AG04449 (cell line): ENCODE measurements at regions not wholly inside any gene's neighbourhood (a gene's known extent, or its start where the extent isn't known, plus 50 kb on each side); places are given as distances from the start of the nearest gene placed in this dataset.

Experiments used
- CTCF ChIA-PET: fragments of 350-600 bp; formaldehyde crosslinking; extraction: SDS; loops from one replicate; lab custom pipeline; 2021; ENCODE audit warnings: antibody characterized with exemption; lab: Yijun Ruan, JAX
- POLR2A ChIA-PET: fragments of 400-600, 350-600 bp; formaldehyde crosslinking; extraction: SDS; loops from one replicate; lab custom pipeline; 2020; ENCODE audit warnings: antibody characterized with exemption, inconsistent platforms; lab: Yijun Ruan, JAX
- DNase-seq: peaks from one replicate; pipeline ENCODE4 v3.0.0-alpha.2; 2010; ENCODE audit warnings: low read depth, low spot score
- H3K4me3 ChIP-seq: 2 replicates; pipeline ENCODE4 v1.5.1; 2011; ENCODE audit warnings: low read depth, mild to moderate bottlenecking, control low read depth, low read length
- TF ChIP-seq, protein P1 (sequence below): IDR thresholded peaks from one replicate; pipeline ENCODE4 v1.5.1; 2011; ENCODE audit warnings: mild to moderate bottlenecking, moderate library complexity, low read length, control low read depth, inconsistent platforms; ENCODE audit not compliant: insufficient read depth; ENCODE audit errors: missing control alignments

DNA sequence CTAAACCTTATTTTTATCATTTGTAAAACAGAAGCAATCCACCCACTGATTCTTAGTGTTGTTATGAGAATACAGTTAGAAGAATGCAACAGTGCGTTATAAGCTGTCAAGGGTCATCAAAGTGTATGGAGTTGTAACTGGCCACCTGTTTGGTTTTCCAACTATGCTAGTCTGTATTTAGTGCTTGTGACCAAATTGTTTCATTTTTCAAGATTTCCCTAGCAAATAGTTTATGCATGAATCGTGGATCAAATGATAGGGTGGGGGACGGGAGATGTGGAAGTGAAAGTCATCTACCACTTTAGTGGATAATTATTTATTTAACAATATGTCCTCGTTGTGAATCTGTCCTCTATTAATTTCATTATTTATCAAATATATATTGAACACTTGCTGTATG is 175.4 kb upstream of the HDDC2 start:
- no peak for DNase-seq
- TF ChIP-seq, protein P1, sequence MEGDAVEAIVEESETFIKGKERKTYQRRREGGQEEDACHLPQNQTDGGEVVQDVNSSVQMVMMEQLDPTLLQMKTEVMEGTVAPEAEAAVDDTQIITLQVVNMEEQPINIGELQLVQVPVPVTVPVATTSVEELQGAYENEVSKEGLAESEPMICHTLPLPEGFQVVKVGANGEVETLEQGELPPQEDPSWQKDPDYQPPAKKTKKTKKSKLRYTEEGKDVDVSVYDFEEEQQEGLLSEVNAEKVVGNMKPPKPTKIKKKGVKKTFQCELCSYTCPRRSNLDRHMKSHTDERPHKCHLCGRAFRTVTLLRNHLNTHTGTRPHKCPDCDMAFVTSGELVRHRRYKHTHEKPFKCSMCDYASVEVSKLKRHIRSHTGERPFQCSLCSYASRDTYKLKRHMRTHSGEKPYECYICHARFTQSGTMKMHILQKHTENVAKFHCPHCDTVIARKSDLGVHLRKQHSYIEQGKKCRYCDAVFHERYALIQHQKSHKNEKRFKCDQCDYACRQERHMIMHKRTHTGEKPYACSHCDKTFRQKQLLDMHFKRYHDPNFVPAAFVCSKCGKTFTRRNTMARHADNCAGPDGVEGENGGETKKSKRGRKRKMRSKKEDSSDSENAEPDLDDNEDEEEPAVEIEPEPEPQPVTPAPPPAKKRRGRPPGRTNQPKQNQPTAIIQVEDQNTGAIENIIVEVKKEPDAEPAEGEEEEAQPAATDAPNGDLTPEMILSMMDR = no peak
- H3K4me3 ChIP-seq = no peak overlapping the region
- POLR2A ChIA-PET = no interaction called here
- CTCF ChIA-PET = no interaction called here

- POLR2A ChIA-PET = no interaction called here
- CTCF ChIA-PET = no interaction called here
- H3K4me3 ChIP-seq = no peak overlapping the region
- TF ChIP-seq, protein P1 = no peak
- no peak for DNase-seq
Observed at GRCh38 chr6:125477844-125478243, 176.1 kb upstream of the HDDC2 start.

GRCh38 chr6:125480146-125480545 is 178.4 kb upstream of the HDDC2 start:
- DNase-seq = no peak
- CTCF ChIA-PET = no interaction called here
- POLR2A ChIA-PET = no interaction called here
- TF ChIP-seq, protein P1 = no peak
- no peak overlapping the region for H3K4me3 ChIP-seq

- TF ChIP-seq, protein P1 = no peak
Observed at GRCh38 chr6:125480571-125480970, 178.8 kb upstream of the HDDC2 start.

GRCh38 chr6:125481056-125481455 is 179.3 kb upstream of the HDDC2 start:
- TF ChIP-seq, protein P1 = no peak
- ChIA-PET POLR2A (interaction anchor here (0.7 kb wide), 1 partner anchor 30 kb away, joined by 3 read pairs; no protein-coding TSS in a partner anchor), CTCF (no interaction called here)

More at GRCh38 chr6:125480571-125480970, 178.8 kb upstream of the HDDC2 start:
- H3K4me3 ChIP-seq = no peak overlapping the region
- ChIA-PET POLR2A (interaction anchor here (0.7 kb wide), 1 partner anchor 29 kb away, joined by 3 read pairs; no protein-coding TSS in a partner anchor), CTCF (no interaction called here)
- no peak for DNase-seq

DNA sequence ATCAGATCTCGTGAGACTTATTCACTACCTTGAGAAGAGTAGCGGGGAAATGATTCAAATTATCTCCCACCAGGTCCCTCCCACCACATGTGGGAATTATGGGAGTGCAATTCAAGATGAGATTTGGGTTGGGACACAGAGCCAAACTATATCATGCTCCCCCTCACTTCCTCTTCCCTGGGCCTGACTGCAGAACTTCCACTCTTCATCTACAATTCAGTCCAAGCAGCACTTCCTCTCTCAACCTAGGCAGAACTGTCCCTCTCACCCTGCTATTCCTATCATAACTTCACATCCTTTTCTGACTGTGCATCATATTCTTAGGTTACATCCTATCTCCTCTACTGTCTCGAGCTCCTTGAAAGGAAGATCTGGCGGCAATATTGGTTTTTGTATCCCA is 184.0 kb upstream of the HDDC2 start:
- ChIA-PET CTCF (no interaction called here), POLR2A (no interaction called here)
- TF ChIP-seq, protein P1 = no peak
- no peak overlapping the region for H3K4me3 ChIP-seq
- DNase-seq = no peak

More at GRCh38 chr6:125481056-125481455, 179.3 kb upstream of the HDDC2 start:
- H3K4me3 ChIP-seq = no peak overlapping the region
- DNase-seq = no peak
